CD4-positive, CD25-positive, alpha-beta regulatory T cell (primary cell): ENCODE measurements at regions not wholly inside any gene's neighbourhood (a gene's known extent, or its start where the extent isn't known, plus 50 kb on each side); places are given as distances from the start of the nearest gene placed in this dataset.
A peak's percentile ranks its signal among the peaks of the same experiment; 100 is the strongest.
"Not testable (repeated sequence)": the region's sequence is repeated elsewhere in the genome, so short reads cannot be mapped to it uniquely, and the experiment has no call there.

Experiments
- ATAC-seq, 2 donors: fragments of 150-1000 bp; cut with Tn5 transposase; one replicate each; pipeline ENCODE4 v1.10.0; 2021; ENCODE audit warnings: low read depth in 2 of 2, moderate number of reproducible peaks in 2 of 2, moderate library complexity in 1 of 2
- DNase-seq, 3 donors: peaks; one replicate each; pipeline versions ENCODE4 v3.0.0 to v3.0.0-alpha.2; 2012 to 2022; ENCODE audit warnings: mixed read lengths in 1 of 3
- H3K27ac ChIP-seq: one replicate; pipeline ENCODE4 v1.7.0; 2013; ENCODE audit warnings: mild to moderate bottlenecking, low read length; ENCODE audit not compliant: insufficient read depth, poor library complexity, severe bottlenecking
- H3K27me3 ChIP-seq: one replicate; pipeline ENCODE4 v1.7.0; 2013; ENCODE audit warnings: low read length; ENCODE audit not compliant: control insufficient read depth, insufficient read depth
- H3K36me3 ChIP-seq: one replicate; pipeline ENCODE4 v1.7.0; 2013; ENCODE audit warnings: mild to moderate bottlenecking, low read length, moderate library complexity; ENCODE audit not compliant: control insufficient read depth, insufficient read depth
- H3K4me1 ChIP-seq: 2 replicates; pipeline ENCODE4 v1.7.0; 2013; ENCODE audit warnings: mild to moderate bottlenecking, low read length; ENCODE audit not compliant: insufficient read depth, control insufficient read depth, poor library complexity, severe bottlenecking
- H3K4me3 ChIP-seq: one replicate; pipeline ENCODE4 v1.7.0; 2013; ENCODE audit warnings: low read depth, mild to moderate bottlenecking, low read length, moderate library complexity
- H3K9me3 ChIP-seq, 2 experiments: 1 replicate in 1 of 2; 2 replicates in 1 of 2; pipeline ENCODE4 v1.7.0; 2013; ENCODE audit warnings: low read length in 2 of 2, mild to moderate bottlenecking in 1 of 2, moderate library complexity in 1 of 2; ENCODE audit not compliant: control insufficient read depth in 2 of 2
- H3K27ac Mint-ChIP-seq, 3 donors: one replicate each; pipeline ENCODE4 v1.8.0; 2020 to 2022; ENCODE audit warnings: mild to moderate bottlenecking in 3 of 3, mixed read lengths in 3 of 3, moderate library complexity in 2 of 3
- H3K27me3 Mint-ChIP-seq: one replicate; pipeline ENCODE4 v1.8.0; 2022; ENCODE audit warnings: mild to moderate bottlenecking, mixed read lengths
- H3K36me3 Mint-ChIP-seq: one replicate; pipeline ENCODE4 v1.8.0; 2020; ENCODE audit warnings: mixed read lengths
- H3K4me1 Mint-ChIP-seq, 4 donors: one replicate each; pipeline ENCODE4 v1.8.0; 2020 to 2022; ENCODE audit warnings: mixed read lengths in 4 of 4, mild to moderate bottlenecking in 1 of 4
- H3K4me3 Mint-ChIP-seq, 4 donors: one replicate each; pipeline ENCODE4 v1.8.0; 2020 to 2022; ENCODE audit warnings: mild to moderate bottlenecking in 4 of 4, mixed read lengths in 4 of 4, moderate library complexity in 3 of 4
- H3K9me3 Mint-ChIP-seq, 7 donors: one replicate each; pipeline ENCODE4 v1.8.0; 2020 to 2022; ENCODE audit warnings: mixed read lengths in 7 of 7, mild to moderate bottlenecking in 3 of 7, moderate library complexity in 2 of 7

DNA sequence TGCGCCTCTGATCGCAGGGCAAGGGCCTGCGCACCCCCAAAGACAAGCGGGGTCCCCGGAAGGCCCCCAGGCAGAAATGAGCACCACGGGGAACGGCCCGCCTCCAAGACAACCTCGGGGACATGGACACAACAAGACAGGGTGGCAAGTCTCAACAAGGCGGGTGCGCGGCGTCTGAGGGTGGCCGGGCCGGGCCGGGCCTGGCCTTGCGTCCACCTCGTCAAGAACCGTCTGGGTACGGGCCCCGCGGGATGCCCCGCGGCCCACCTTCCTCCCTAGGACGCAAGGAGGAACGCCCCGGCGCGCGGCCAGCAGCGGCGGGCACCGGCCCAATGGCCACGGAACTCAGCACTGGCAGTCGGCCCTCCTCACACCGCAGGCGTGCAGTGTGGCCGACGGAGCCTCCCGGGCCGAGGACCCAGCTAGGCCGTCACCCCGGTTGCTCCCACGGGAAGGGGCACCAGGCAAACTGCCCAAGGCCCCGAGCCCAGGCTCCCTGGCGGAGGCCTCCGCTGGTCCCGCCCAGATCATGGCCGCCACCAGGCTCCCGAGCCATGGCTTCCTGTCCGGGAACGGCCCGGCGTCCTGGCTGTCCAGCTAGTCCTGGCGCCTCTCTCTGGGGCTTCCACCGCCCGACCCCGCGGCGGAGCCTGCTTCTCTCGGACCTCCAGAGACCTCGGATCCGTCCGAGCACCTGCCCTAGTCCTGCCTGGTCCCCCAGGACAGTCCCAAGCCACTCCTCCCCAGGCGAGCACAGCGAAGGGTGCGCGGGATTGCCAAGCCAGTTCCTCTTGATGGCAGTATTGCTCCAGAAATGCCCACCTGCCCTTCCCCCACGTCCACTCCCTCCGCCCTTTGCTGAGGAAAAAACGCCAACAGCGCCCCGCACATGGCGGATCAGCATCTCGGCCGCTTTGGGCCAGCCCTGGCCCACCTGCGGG, 167.1 kb downstream of the PLS3 start:
- H3K4me3 Mint-ChIP-seq, result not testable (repeated sequence)
- peak in 1 of 3 donors; percentile 11 for DNase-seq

DNA sequence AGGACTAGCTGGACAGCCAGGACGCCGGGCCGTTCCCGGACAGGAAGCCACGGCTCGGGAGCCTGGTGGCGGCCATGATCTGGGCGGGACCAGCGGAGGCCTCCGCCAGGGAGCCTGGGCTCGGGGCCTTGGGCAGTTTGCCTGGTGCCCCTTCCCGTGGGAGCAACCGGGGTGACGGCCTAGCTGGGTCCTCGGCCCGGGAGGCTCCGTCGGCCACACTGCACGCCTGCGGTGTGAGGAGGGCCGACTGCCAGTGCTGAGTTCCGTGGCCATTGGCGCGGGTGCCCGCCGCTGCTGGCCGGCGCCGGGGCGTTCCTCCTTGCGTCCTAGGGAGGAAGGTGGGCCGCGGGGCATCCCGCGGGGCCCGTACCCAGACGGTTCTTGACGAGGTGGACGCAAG, 171.6 kb downstream of the PLS3 start:
- not testable (repeated sequence) for ATAC-seq

More for the DNA sequence above, 167.1 kb downstream of the PLS3 start:
- not testable (repeated sequence) for H3K4me1 ChIP-seq, H3K36me3 ChIP-seq, H3K4me3 ChIP-seq, H3K27me3 ChIP-seq, H3K27me3 Mint-ChIP-seq, H3K4me1 Mint-ChIP-seq, H3K9me3 ChIP-seq, H3K27ac Mint-ChIP-seq, H3K9me3 Mint-ChIP-seq, ATAC-seq, H3K36me3 Mint-ChIP-seq, H3K27ac ChIP-seq

DNA sequence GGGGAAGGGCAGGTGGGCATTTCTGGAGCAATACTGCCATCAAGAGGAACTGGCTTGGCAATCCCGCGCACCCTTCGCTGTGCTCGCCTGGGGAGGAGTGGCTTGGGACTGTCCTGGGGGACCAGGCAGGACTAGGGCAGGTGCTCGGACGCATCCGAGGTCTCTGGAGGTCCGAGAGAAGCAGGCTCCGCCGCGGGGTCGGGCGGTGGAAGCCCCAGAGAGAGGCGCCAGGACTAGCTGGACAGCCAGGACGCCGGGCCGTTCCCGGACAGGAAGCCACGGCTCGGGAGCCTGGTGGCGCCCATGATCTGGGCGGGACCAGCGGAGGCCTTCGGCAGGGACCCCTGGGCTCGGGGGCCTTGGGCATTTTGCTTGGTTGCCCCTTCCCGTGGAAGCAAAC, 174.3 kb downstream of the PLS3 start:
- H3K4me1 ChIP-seq, H3K27ac ChIP-seq, H3K36me3 ChIP-seq, H3K9me3 ChIP-seq, H3K27me3 Mint-ChIP-seq, H3K36me3 Mint-ChIP-seq, H3K4me1 Mint-ChIP-seq, H3K9me3 Mint-ChIP-seq, ATAC-seq, H3K27ac Mint-ChIP-seq, H3K27me3 ChIP-seq, H3K4me3 ChIP-seq: not testable (repeated sequence)
- peak in 1 of 3 donors; percentile 43 for DNase-seq
- H3K4me3 Mint-ChIP-seq, result peak overlapping the region in 1 of 4 donors; percentile 41

More for the DNA sequence above, 171.6 kb downstream of the PLS3 start:
- H3K9me3 ChIP-seq, H3K4me3 ChIP-seq, DNase-seq, H3K4me3 Mint-ChIP-seq, H3K36me3 ChIP-seq, H3K27ac Mint-ChIP-seq, H3K36me3 Mint-ChIP-seq, H3K27me3 Mint-ChIP-seq, H3K4me1 Mint-ChIP-seq, H3K4me1 ChIP-seq, H3K27me3 ChIP-seq, H3K27ac ChIP-seq, H3K9me3 Mint-ChIP-seq: not testable (repeated sequence)
